H9 (cell line): ENCODE measurements at regions not wholly inside any gene's neighbourhood (a gene's known extent, or its start where the extent isn't known, plus 50 kb on each side); places are given as distances from the start of the nearest gene placed in this dataset.

ENCODE experiments used
- DNase-seq: peaks from one replicate; pipeline ENCODE4 v3.0.0-alpha.2; 2017
- H2AFZ ChIP-seq: one replicate; pipeline ENCODE4 v1.6.1; 2013; ENCODE audit warnings: mild to moderate bottlenecking, low read length, control low read depth, moderate library complexity
- H2AK5ac ChIP-seq: 2 replicates; pipeline ENCODE4 v1.6.1; 2013; ENCODE audit warnings: low read length, control low read depth, mixed read lengths; ENCODE audit not compliant: insufficient read length
- H2BK120ac ChIP-seq: one replicate; pipeline ENCODE4 v1.6.1; 2013; ENCODE audit warnings: low read depth, mild to moderate bottlenecking, low read length, control low read depth, inconsistent platforms; ENCODE audit not compliant: poor library complexity, severe bottlenecking
- H2BK12ac ChIP-seq: 2 replicates; pipeline ENCODE4 v1.6.1; 2013; ENCODE audit warnings: low read length, control low read depth, mixed read lengths, low read depth; ENCODE audit not compliant: insufficient read length
- H2BK15ac ChIP-seq: 2 replicates; pipeline ENCODE4 v1.6.1; 2013; ENCODE audit warnings: low read depth, low read length, control low read depth
- H2BK20ac ChIP-seq: one replicate; pipeline ENCODE4 v1.6.1; 2013; ENCODE audit warnings: low read depth, mild to moderate bottlenecking, low read length, control low read depth, inconsistent platforms; ENCODE audit not compliant: poor library complexity, severe bottlenecking
- H2BK5ac ChIP-seq: 2 replicates; pipeline ENCODE4 v1.6.1; 2013; ENCODE audit warnings: low read length, control low read depth, mixed read lengths; ENCODE audit not compliant: insufficient read length
- H3K14ac ChIP-seq: 2 replicates; pipeline ENCODE4 v1.6.1; 2013; ENCODE audit warnings: low read length, control low read depth; ENCODE audit not compliant: insufficient read depth
- H3K18ac ChIP-seq: 2 replicates; pipeline ENCODE4 v1.6.1; 2013; ENCODE audit warnings: low read depth, mild to moderate bottlenecking, mixed read lengths, low read length, control low read depth; ENCODE audit not compliant: insufficient read length
- H3K23ac ChIP-seq: 2 replicates; pipeline ENCODE4 v1.6.1; 2013; ENCODE audit warnings: low read length, control low read depth, mixed read lengths, low read depth; ENCODE audit not compliant: insufficient read length
- H3K23me2 ChIP-seq: 2 replicates; pipeline ENCODE4 v1.6.1; 2013; ENCODE audit warnings: low read depth, mild to moderate bottlenecking, mixed read lengths, low read length, control low read depth; ENCODE audit not compliant: insufficient read length, poor library complexity, severe bottlenecking
- H3K27ac ChIP-seq: 2 replicates; pipeline ENCODE4 v1.5.1; 2013; ENCODE audit warnings: low read length, control low read depth, mixed read lengths, low read depth; ENCODE audit not compliant: insufficient read length
- H3K27me3 ChIP-seq: 2 replicates; pipeline ENCODE4 v1.6.1; 2013; ENCODE audit warnings: low read length, control low read depth, inconsistent platforms; ENCODE audit not compliant: insufficient read depth
- H3K4ac ChIP-seq: 2 replicates; pipeline ENCODE4 v1.6.1; 2013; ENCODE audit warnings: low read depth, mild to moderate bottlenecking, control low read depth, inconsistent platforms, low read length, moderate library complexity
- H3K4me1 ChIP-seq: 2 replicates; pipeline ENCODE4 v1.6.1; 2013; ENCODE audit warnings: low read length, control low read depth, inconsistent platforms; ENCODE audit not compliant: insufficient read depth
- H3K4me2 ChIP-seq: 2 replicates; pipeline ENCODE4 v1.6.1; 2013; ENCODE audit warnings: low read length, control low read depth, mixed read lengths; ENCODE audit not compliant: insufficient read length, insufficient read depth
- H3K56ac ChIP-seq: 2 replicates; pipeline ENCODE4 v1.6.1; 2013; ENCODE audit warnings: low read depth, mild to moderate bottlenecking, mixed read lengths, low read length, control low read depth; ENCODE audit not compliant: insufficient read length
- H3K79me1 ChIP-seq: 2 replicates; pipeline ENCODE4 v1.6.1; 2013; ENCODE audit warnings: low read depth, mild to moderate bottlenecking, moderate library complexity, low read length, control low read depth, inconsistent platforms; ENCODE audit not compliant: insufficient read depth, poor library complexity, severe bottlenecking
- H3K79me2 ChIP-seq: 2 replicates; pipeline ENCODE4 v1.6.1; 2013; ENCODE audit warnings: low read length, control low read depth, inconsistent platforms; ENCODE audit not compliant: insufficient read depth
- H3K9ac ChIP-seq: 2 replicates; pipeline ENCODE4 v1.6.1; 2013; ENCODE audit warnings: low read length, control low read depth, mixed read lengths; ENCODE audit not compliant: insufficient read length; ENCODE audit errors: extremely low read depth
- H3K9me3 ChIP-seq: one replicate; pipeline ENCODE4 v1.6.1; 2013; ENCODE audit warnings: low read depth, low read length, inconsistent platforms; ENCODE audit not compliant: control insufficient read depth
- H3T11ph ChIP-seq: one replicate; pipeline ENCODE4 v1.6.1; 2013; ENCODE audit warnings: mild to moderate bottlenecking, low read length, control low read depth, inconsistent platforms
- H4K20me1 ChIP-seq: one replicate; pipeline ENCODE4 v1.6.1; 2013; ENCODE audit not compliant: control insufficient read depth, insufficient read length, insufficient read depth
- H4K5ac ChIP-seq: 2 replicates; pipeline ENCODE4 v1.6.1; 2013; ENCODE audit warnings: low read depth, mild to moderate bottlenecking, mixed read lengths, low read length, control low read depth; ENCODE audit not compliant: insufficient read length
- H4K8ac ChIP-seq: replicated peaks from 2 replicates; pipeline ENCODE4 v1.6.1; 2013; ENCODE audit warnings: low read length, control low read depth, mixed read lengths, low read depth; ENCODE audit not compliant: insufficient read length
- H4K91ac ChIP-seq: 2 replicates; pipeline ENCODE4 v1.6.1; 2013; ENCODE audit warnings: low read depth, mild to moderate bottlenecking, moderate library complexity, mixed read lengths, low read length, control low read depth; ENCODE audit not compliant: insufficient read length
- H3K27ac Mint-ChIP-seq, 3 experiments: 2 replicates in 2 of 3; 3 replicates in 1 of 3; pipeline ENCODE4 v1.8.0; 2020 to 2021; ENCODE audit warnings: mixed read lengths in 3 of 3, mild to moderate bottlenecking in 1 of 3, moderate library complexity in 1 of 3
- H3K27me3 Mint-ChIP-seq: 2 replicates; pipeline ENCODE4 v1.8.0; 2021; ENCODE audit warnings: low read depth, mild to moderate bottlenecking, moderate library complexity, mixed read lengths
- H3K36me3 Mint-ChIP-seq, 3 experiments: 2 replicates in 2 of 3; 3 replicates in 1 of 3; pipeline ENCODE4 v1.8.0; 2020 to 2021; ENCODE audit warnings: low read depth in 3 of 3, mixed read lengths in 3 of 3; ENCODE audit not compliant: insufficient read depth in 1 of 3
- H3K4me1 Mint-ChIP-seq, 2 experiments: 2 replicates each; pipeline ENCODE4 v1.8.0; 2020; ENCODE audit warnings: mixed read lengths in 2 of 2
- H3K4me3 Mint-ChIP-seq, 2 experiments: 2 replicates in 1 of 2; 3 replicates in 1 of 2; pipeline ENCODE4 v1.8.0; 2020 to 2021; ENCODE audit warnings: mild to moderate bottlenecking in 2 of 2, mixed read lengths in 2 of 2, moderate library complexity in 1 of 2
- H3K9me3 Mint-ChIP-seq, 2 experiments: 2 replicates in 1 of 2; 3 replicates in 1 of 2; pipeline ENCODE4 v1.8.0; 2020; ENCODE audit warnings: mild to moderate bottlenecking in 2 of 2, mixed read lengths in 2 of 2, moderate library complexity in 1 of 2
- CTCF ChIP-seq: fragments of 200-600 bp; sonication (generic); conservative IDR thresholded peaks from 3 replicates; pipeline ENCODE4 v1.8.0; 2021; ENCODE audit warnings: antibody characterized with exemption, mild to moderate bottlenecking
- WGBS: extraction: QIAGEN DNeasy Blood & Tissue Kit; methylation state at CpG from one replicate; pipeline ENCODE4 v1.1.7; 2013; ENCODE audit warnings: missing lambda C conversion rate, low lambda C conversion rate, mixed read lengths; ENCODE audit not compliant: insufficient read length; ENCODE audit errors: extremely low coverage; 5-methylcytosine and 5-hydroxymethylcytosine counted together

- H2BK5ac ChIP-seq: no peak overlapping the region
- WGBS: no CpG with 5 or more reads among the region's 6 CpGs
- H2AFZ ChIP-seq: no peak overlapping the region
- no peak overlapping the region for H2BK120ac ChIP-seq
- H3K79me1 ChIP-seq: no peaks in the 10 kb centered on the region
- no peak for TF ChIP-seq CTCF
- no peak overlapping the region for H3K23ac ChIP-seq
- H2BK12ac ChIP-seq: no peak overlapping the region
- Mint-ChIP-seq H3K4me3 (no peak overlapping the region), H3K27ac (no peak overlapping the region), H3K4me1 (peaks cover 0 to 4% of the 10 kb centered on the region in 2 experiments; a peak in 2 of 4 replicates), H3K9me3 (peaks cover 7 to 10% of the 10 kb centered on the region in 2 experiments), H3K27me3 (no peaks in the 10 kb centered on the region), H3K36me3 (peaks cover 7 to 9% (median 8%) of the 10 kb centered on the region in 3 experiments)
- no peak overlapping the region for H2BK15ac ChIP-seq
- H4K5ac ChIP-seq: no peak overlapping the region
- H2BK20ac ChIP-seq: no peak overlapping the region
- H3K27me3 ChIP-seq: no peaks in the 10 kb centered on the region
- H4K20me1 ChIP-seq: no peaks in the 10 kb centered on the region
- no peaks in the 10 kb centered on the region for H3K4me1 ChIP-seq
- no peak overlapping the region for H3K9ac ChIP-seq
- H4K8ac ChIP-seq: no peak overlapping the region
- H3K4me2 ChIP-seq: no peak overlapping the region
- H3K9me3 ChIP-seq: no peaks in the 10 kb centered on the region
- no peak overlapping the region for H4K91ac ChIP-seq
- no peak overlapping the region for H3K27ac ChIP-seq
- no peak overlapping the region; the same call in 1 of the 2 replicates for H3K4ac ChIP-seq
- no peak overlapping the region for H3K14ac ChIP-seq
- H3K23me2 ChIP-seq: no peaks in the 10 kb centered on the region
- H3K79me2 ChIP-seq: no peaks in the 10 kb centered on the region
- H3T11ph ChIP-seq: no peak overlapping the region
- no peak overlapping the region for H3K18ac ChIP-seq
- H2AK5ac ChIP-seq: no peak overlapping the region
- no peak for DNase-seq
- no peak overlapping the region for H3K56ac ChIP-seq
Measured at GRCh38 chr3:191973820-191974219, 512.9 kb downstream of the PYDC2 start.
